ENCODE measurements at regions not wholly inside any gene's neighbourhood (a gene's known extent, or its start where the extent isn't known, plus 50 kb on each side); places are given as distances from the start of the nearest gene placed in this dataset.

DNA sequence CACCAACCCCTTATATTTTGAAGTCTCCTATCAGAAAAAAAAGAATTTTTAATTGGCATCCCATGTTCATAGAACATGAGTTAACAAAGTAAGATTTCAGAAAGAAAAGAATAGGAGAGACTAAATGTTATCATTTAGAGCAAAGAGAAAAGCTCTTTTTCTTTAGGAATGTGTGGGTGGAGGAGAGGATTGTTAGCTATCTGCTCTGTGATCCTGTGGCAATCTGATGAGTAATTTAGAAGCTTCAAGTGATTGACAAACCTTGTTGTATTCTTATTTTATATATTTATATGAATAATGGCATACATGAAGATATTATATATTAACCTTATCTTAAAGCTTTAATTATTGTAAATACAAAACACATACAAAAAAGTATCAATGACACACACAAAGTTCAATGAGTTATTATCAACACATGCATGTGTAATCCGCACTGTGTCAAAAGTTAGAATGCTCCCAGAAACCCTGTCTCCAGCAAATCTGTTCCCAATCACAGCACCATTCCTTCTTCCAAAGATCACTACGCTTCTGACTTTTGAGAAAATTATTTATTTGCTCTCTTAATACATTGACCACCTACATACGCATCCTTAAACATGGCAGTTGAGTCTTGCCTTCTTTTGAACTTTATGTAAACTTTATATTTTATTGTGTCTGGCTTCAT, 907.4 kb downstream of the MCTP2 start:
- TF ChIP-seq EZH2 (IDR thresholded peaks at IDR 0.05; ENCODE audit: insufficient read depth, poor library complexity, severe bottlenecking) (no peak), EZH2phosphoT487 (IDR thresholded peaks at IDR 0.05; ENCODE audit: insufficient read depth, low read depth) (no peak)

Measured in GM23248 (cell line).